EH (cell line): ENCODE measurements at regions not wholly inside any gene's neighbourhood (a gene's known extent, or its start where the extent isn't known, plus 50 kb on each side); places are given as distances from the start of the nearest gene placed in this dataset.
"Not testable (repeated sequence)": the region's sequence is repeated elsewhere in the genome, so short reads cannot be mapped to it uniquely, and the experiment has no call there.

Source experiments
- DNase-seq: peaks from one replicate; pipeline ENCODE4 v3.0.0-alpha.2; 2015; ENCODE audit warnings: low read depth

DNA sequence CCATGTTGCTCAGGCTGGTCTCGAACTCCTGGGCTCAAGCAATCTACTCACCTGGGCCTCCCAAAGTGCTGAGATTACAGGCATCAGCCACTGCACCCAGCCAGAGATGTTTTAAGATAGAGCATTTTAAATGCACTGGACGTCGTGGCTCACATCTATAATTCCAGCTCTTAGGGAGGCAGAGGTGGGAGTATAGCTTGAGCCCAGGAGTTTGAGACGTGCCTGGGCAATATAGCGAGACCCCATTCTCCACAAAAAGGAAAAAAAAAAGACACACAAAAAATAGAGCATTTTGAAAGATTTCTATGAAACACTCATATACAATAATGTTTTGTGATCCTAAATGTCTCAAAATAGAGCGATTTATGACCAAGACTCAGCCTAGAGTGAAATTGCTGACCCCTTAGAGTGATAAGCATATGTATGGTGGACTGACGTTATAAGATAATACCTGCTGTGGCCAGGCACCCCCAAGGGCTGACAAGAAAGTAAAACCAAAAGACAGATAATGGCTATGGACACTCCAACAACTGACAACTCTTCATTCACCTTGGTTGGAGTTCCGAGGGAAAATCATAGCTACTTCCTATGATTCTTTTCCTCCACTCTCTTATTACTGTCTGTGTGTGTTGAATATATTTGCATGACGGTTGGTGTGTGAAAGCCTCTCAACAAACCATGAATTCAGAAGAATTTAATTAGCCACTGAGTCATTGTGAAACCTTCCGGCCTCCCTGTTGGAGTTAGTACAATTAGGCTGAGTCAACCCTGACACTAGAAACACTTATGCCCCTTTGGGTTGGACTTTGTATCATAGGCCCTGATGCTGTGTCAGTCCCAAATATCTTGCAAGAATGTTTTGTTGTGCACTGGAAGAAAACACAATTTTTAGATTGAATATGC, 526.5 kb upstream of the NUDT12 start:
- peak; percentile 73 for DNase-seq

DNA sequence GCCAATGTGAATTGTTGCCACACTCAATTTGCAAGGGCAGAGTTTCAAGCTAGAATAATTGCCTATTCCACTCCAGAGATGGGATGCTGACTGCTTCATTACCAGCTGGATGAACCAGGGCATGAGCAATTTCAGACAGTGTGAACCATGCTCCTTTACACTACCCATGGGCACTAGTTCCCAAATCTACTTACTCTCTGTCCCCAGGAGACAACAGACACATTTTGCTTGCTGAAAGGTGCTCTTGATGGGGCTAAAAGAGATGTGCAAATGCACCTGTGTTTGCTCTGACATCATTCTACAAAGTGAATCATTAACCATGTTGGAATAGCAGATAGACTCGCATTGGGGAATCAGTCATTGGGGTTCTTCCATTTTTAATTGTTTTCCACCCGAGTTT, 522.3 kb upstream of the NUDT12 start:
- DNase-seq: no peak

- no peak for DNase-seq
Observed at GRCh38 chr5:104082754-104083153, 520.2 kb upstream of the NUDT12 start.

DNA sequence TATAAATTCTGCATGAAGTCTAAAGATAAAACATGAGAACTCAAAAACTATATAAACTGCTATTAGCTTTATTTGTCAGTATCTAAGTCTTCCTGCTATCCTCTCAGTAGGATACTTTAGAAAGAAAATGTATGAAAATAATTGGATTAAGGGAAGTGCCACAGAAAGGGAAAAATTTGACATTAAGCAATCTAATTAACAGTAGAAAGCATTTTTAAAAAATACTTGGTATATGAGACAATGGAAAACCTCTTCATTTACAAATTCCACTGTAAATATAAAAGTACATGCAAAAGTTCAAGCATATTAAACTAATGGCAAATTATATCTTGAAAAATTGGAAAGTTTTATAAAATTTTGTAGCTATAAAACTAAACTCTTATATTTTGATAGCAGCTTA, 518.6 kb upstream of the NUDT12 start:
- DNase-seq: no peak

GRCh38 chr5:104080646-104081175, 518.1 kb upstream of the NUDT12 start:
- DNase-seq: no peak

DNA sequence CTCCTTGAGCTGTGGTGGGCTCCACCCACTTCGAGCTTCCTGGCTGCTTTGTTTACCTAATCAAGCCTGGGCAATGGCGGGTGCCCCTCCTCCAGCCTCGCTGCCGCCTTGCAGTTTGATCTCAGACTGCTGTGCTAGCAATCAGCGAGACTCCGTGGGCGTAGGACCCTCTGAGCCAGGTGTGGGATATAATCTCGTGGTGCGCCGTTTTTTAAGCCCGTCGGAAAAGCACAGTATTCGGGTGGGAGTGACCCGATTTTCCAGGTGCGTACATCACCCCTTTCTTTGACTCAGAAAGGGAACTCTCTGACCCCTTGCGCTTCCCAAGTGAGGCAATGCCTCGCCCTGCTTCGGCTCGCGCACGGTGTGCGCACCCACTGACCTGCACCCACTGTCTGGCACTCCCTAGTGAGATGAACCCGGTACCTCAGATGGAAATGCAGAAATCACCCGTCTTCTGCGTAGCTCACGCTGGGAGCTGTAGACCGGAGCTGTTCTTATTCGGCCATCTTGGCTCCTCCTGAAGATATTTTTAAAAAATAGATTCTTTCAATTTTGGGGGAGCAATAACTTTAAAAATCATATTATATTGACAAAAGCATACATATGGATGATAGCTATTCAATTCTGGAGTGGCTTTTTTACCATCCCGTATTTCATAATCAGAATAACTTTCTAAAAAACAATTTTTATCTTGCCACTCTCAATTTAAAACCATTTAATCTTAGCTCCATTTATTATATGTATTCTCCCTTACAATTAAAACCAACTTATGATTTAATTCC, 517.5 kb upstream of the NUDT12 start:
- not testable (repeated sequence) for DNase-seq

- no peak for DNase-seq
Observed at GRCh38 chr5:104071887-104072286, 509.3 kb upstream of the NUDT12 start.

DNA sequence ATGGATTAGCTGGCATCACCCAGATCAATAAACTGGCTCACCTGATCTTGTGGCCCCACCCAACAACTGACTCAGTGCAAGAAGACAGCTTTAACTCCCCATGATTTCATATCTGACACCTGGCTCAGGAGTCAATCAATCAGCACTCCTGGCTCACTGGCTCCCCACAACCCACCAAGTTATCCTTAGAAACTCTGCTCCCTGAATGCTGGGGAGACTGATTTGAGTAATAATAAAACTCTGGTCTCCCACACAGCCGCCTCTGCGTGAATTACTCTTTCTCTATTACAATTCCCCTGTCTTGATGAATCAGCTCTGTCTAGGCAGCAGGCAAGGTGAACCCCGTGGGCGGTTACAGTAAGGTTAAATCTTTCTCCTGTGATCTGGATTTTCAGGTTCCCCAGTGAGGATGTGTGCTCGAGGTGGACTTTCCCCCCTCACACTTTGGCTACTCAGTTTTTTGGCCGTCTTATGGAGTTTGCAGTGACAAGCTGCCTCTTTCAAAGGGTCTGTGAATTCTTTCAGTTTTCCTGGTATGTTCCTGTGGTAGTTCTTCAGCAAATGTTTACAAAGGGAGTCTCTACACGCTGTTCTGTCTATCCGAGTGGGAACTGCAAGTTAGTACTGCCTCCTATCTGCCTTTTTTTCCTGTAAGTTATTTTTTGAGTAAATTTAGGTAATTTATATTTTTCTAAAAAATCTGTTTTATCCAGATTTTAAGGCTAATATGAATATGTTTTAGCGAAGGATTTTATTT, 500.2 kb upstream of the NUDT12 start:
- no peak for DNase-seq

GRCh38 chr5:104061707-104062106, 499.1 kb upstream of the NUDT12 start:
- no peak for DNase-seq

DNA sequence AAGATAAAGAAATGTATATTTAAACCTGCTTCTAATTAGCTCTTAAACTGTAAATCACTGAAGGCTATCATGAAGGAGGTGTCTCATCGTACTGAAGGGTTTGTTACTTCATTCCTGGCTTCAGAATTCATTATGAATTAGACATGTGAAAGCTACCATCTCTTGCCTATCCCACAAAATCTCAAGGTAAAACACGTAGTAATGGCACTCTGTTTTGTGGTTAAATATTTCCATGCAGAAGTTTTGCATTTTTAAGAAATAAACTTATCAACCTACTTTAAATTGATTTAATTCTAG, 490.7 kb upstream of the NUDT12 start:
- peak; percentile 3 for DNase-seq

GRCh38 chr5:104052558-104053352, 490.2 kb upstream of the NUDT12 start:
- DNase-seq: no peak

DNA sequence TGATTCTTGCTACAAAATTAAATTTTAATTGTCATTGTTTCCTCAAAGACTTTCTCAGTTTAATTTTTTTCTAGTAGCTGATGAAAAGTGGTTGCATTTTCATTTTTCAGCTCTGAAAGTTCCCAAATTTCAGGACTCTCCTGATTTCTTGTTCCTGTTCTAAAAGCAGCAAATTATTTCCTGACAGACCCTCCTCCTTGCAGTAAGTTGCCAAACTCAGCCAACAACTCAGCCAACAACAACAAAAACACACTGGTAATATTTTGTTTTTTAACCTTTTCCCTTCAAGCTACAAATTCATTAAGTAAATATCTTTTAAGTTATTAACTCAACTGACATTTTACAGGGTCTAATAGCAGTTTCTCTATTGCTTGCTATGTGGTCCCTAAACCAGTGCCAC, 487.8 kb upstream of the NUDT12 start:
- no peak for DNase-seq

- no peak for DNase-seq
Observed at GRCh38 chr5:104049752-104050151, 487.2 kb upstream of the NUDT12 start.

- DNase-seq: no peak
Observed at GRCh38 chr5:104048231-104048630, 485.6 kb upstream of the NUDT12 start.

GRCh38 chr5:104045987-104046386, 483.4 kb upstream of the NUDT12 start:
- no peak for DNase-seq

GRCh38 chr5:104039871-104040270, 477.3 kb upstream of the NUDT12 start:
- DNase-seq: not testable (repeated sequence)

DNA sequence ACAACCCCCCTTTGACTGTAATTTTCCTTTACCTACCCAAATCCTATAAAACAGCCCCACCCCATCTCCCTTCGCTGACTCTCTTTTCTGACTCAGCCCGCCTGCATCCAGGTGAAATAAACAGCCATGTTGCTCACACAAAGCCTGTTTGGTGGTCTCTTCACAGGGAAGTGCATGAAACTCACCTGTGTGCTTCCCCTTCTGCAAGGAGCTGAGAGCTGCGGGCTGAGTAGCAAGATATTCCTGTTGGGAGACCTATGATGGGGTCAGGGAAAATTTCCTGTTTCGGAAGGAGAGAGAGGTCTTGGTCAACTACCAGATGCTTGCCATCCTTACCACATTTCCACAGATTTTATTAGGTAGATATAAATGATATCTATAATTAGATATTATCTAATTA, 474.5 kb upstream of the NUDT12 start:
- DNase-seq: not testable (repeated sequence)

DNA sequence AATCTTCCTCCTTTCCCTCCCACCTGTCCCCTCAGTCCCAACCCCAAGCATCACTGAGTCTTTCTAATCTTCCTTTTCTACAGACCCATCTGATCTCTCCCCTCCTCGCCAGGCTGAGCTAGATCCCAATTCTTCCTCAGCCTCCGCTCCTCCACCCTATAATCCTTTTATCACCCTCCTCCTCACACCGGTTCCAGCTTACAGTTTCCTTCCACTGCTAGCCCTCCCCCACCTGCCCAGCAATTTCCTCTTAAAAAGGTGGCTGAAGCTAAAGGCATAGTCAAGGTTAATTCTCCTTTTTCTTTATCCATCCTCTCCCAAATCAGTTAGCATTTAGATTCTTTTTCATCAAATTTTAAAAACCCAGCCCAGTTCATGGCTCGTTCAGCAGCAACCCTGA, 470.6 kb upstream of the NUDT12 start:
- not testable (repeated sequence) for DNase-seq

DNA sequence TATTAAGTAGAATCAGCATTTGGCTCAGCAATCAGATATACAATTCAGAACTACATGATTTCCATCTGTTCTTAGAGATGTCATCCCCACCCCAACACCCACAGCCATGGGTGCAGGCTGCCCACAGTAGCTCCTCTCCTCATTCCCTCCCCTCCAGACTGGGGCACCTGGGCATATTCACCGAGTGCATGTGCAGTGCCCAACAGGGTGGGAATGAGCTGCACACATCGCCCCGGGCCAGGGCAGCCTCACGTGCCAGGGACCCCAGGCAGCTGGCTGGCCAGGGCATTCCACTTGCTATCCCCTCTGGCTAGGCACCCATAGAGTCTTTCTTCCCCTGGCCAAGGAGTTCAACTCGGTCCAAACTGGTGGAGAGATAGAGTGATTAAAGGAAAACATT, 461.9 kb upstream of the NUDT12 start:
- DNase-seq: no peak

DNA sequence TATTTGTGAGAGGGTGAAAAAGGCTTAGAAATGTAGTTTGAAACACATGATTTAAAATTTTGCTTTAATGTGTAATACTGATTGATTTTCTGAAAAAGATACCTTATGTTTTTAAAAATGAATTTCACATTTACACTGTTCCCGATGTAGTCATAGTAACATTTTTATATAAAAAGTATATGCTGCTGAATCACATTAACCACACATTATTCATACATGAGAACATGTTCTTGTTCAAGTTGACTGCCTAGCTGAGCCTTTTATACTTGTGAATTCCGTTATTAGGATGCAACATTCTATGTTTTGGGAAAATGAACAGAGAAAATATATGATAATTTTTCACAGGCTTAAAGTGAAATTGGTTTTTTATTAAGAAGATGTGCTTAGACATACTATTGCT, 461.1 kb upstream of the NUDT12 start:
- DNase-seq: no peak

- no peak for DNase-seq
Observed at GRCh38 chr5:104019956-104020355, 457.4 kb upstream of the NUDT12 start.

- DNase-seq: peak; percentile 16
Observed at GRCh38 chr5:104018299-104018698, 455.7 kb upstream of the NUDT12 start.
